SK-N-DZ (cell line): ENCODE measurements at regions not wholly inside any gene's neighbourhood (a gene's known extent, or its start where the extent isn't known, plus 50 kb on each side); places are given as distances from the start of the nearest gene placed in this dataset.
"Not testable (repeated sequence)": the region's sequence is repeated elsewhere in the genome, so short reads cannot be mapped to it uniquely, and the experiment has no call there.

Experiments used
- DNase-seq: peaks from one replicate; pipeline ENCODE4 v3.0.0-alpha.2; 2015; ENCODE audit warnings: low spot score

DNA sequence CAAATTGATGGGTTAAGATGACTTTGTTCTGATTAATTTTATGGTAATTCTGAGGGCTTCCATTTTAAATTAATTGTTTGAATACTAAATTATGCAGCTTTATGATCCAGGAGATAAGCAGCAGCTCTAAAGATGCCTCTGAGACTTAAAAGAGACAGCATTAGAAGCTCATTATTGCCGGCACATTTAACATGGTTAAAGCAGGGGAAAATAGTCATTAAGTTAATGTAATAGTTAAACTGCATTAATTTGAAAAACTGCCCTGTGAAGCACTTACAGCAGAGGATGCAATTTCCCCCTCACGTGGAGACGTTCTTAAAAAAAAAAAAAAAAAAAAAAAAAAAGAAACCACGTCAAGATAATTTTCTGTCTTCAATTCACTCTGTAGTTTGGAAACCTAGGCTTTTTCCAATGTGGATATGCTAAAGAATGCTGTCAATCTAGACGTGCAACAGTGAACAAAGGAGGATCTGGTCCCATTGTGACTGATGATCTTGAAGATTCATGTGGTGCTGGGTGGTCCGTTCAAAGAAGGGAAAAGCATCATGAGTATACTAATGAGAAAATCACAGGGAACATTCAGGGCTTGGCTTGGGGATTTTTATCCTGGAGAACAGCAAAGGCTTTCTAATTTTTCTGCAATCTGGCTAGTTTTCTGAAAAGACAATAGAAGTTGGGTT, 440.6 kb upstream of the HS3ST1 start:
- no peak for DNase-seq

- DNase-seq, result no peak
Measured at GRCh38 chr4:11866391-11866790, 437.7 kb upstream of the HS3ST1 start.

GRCh38 chr4:11860996-11861395, 432.3 kb upstream of the HS3ST1 start:
- no peak for DNase-seq

DNA sequence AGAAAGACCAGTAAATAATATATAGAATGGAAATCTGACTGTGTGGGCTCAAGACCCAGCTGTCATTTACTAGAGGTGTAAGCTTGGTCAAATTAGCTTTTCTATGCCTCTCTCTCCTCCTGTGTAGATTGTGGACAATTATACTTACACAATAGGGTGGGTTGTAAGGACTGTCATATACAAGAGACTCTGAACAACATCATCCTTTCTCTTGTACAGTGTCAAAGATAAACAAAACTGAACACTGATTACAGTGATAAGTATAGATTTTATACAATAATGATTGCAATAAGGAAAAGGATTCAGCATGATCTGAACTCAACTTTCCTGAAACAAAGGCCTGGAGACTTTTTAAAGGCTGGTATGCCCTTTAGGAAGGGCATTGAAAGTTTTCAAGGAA, 429.2 kb upstream of the HS3ST1 start:
- no peak for DNase-seq

GRCh38 chr4:11847167-11847566, 418.5 kb upstream of the HS3ST1 start:
- DNase-seq, result no peak

DNA sequence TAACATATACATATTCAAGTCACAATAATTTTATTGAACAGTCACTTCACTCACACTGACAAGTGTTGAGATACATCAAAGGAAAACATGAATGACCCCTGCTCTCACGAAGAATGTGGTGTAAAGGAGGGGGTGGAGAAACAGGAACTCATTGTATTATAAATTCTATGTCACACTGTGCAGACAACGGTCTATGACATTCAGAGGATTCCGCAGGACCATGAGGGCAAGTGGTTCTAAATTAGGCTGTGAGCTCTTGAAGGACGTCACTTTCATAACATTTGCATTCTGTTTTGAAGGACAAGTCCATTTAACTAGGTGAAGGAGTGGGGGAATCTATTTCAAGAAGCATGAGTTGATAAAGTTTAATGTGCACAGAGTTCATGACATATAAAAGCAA, 415.2 kb upstream of the HS3ST1 start:
- DNase-seq, result no peak

DNA sequence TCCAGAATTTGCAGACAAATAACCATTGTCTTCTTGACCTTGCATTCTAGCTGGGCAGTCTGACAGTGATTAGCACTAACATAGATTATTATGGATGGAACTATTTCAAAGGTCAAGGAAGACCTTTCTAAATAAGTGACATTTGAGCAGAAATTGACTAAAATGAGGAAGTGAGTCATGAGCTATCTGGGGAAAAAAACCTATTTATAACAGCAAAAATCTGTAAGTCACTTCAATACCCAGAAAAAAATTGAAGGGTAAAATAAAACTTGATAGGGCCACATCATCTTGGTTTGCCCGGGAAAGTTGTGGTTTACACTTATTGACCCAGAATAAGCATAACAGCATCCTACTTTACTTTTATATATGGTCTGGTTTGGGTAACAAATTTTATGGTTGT, 414.6 kb upstream of the HS3ST1 start:
- no peak for DNase-seq

GRCh38 chr4:11842620-11843263, 414.0 kb upstream of the HS3ST1 start:
- no peak for DNase-seq

- no peak for DNase-seq
Measured at GRCh38 chr4:11839889-11840288, 411.2 kb upstream of the HS3ST1 start.

DNA sequence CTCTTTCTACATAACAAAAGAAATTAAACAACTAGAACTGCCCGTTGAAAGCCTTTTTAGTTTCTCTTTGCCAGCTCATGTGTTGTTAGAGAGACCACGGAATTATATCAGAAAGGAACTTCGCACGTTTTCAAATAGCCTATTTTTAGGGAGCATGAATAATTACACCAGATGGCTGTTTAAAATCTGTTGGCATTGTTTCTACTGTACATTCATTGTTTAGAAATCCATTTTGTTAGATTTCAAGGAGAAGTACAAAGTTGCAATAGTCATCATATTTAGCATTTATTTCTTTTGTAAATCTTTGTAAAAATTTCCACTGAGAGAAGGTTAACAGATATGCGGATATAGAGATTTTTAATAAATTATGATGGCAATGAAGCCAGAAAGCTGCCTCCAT, 403.0 kb upstream of the HS3ST1 start:
- DNase-seq, result no peak

- no peak for DNase-seq
Measured at GRCh38 chr4:11824566-11824965, 395.9 kb upstream of the HS3ST1 start.

GRCh38 chr4:11821772-11822430, 393.2 kb upstream of the HS3ST1 start:
- no peak for DNase-seq

GRCh38 chr4:11817088-11817487, 388.4 kb upstream of the HS3ST1 start:
- DNase-seq, result no peak

GRCh38 chr4:11814758-11815157, 386.1 kb upstream of the HS3ST1 start:
- DNase-seq, result no peak

- no peak for DNase-seq
Measured at GRCh38 chr4:11813951-11814446, 385.3 kb upstream of the HS3ST1 start.

- DNase-seq, result not testable (repeated sequence)
Measured at GRCh38 chr4:11811521-11811920, 382.8 kb upstream of the HS3ST1 start.

GRCh38 chr4:11805842-11806241, 377.1 kb upstream of the HS3ST1 start:
- no peak for DNase-seq

DNA sequence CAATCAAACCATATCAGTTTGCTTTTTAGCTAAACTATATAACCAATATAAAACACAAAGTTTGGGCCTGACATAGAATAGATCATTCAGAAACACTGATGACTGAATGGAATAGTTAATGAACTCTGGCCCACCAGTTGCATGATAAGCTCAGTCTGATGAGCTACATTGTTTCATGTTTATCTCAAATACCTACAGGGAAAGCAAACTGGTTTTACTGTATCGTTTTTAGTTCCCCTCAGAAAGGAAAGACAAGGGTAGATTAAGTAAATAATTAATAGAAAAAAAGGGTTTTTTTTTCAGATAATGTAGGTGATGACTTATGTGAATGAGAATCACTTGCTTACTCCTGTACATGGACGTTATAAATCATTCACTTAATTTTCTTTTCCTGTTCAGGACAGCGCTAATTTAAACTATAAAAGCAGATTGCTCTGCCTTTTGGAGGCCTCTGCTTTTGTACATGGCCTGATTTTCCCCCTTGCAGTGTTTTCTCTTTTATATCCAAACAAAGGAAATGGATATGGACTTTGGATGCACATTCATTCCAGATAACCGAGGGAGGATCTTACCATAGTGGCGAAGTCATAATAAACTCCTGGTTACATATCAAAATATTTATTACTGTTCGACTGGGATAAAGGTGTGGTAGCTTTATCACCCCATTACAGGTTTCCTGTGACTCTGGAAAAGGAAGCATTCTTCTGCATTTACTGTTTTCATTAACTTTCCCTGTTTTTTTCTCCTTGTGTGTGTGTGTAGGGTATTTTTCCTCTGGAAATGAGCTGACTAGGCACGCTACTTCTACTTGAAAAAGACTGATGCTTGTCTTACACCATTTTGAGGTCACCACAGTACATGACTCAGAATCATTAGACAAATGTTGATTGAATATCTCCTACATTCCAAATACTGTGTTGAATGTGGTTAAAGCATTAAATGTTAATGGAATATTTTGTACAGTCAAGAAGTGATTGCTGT, 373.1 kb upstream of the HS3ST1 start:
- no peak for DNase-seq

- DNase-seq, result no peak
Measured at GRCh38 chr4:11799196-11799595, 370.5 kb upstream of the HS3ST1 start.

DNA sequence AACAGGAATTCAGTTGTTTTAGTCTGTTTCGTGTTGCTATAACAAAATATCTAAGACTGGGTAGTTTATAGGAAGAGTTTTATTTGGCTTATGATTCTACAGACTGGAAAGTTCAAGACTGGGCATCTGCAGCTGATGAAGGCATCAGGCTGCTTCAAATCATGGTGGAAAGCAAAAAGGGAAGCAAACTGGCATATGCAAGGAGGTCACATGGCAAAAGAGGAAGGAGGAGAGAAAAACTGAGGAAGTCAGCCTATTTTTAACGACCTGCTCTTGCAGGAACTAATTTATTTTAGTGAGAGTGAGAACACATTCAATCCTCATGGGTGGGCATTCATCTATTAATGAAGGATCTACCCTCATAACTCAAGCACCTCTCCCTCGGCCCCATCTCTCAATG, 363.1 kb upstream of the HS3ST1 start:
- no peak for DNase-seq

- DNase-seq, result no peak
Measured at GRCh38 chr4:11790230-11790629, 361.5 kb upstream of the HS3ST1 start.

DNA sequence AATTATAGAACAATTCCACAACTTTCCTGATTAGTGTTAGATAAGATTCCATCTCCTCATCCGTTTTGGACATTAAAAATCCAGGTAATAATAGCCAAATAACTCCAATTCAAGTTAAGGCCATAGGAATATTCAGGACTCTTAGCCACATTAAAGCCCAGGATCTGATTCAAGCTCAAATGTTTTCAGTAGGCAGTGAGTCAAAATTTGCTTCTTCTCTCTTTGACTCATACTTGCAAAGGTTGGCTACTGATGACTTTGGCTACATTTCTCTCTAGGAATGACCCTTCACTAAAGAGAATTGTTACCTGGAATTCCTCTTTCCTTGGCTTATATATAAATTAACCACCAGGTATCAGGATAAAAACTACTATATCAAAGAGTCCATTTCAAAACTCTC, 354.9 kb upstream of the HS3ST1 start:
- DNase-seq, result no peak
